NCI-H2227 treated with DMSO at 0.1 percent for 48 hours (cell line): ENCODE measurements at regions not wholly inside any gene's neighbourhood (a gene's known extent, or its start where the extent isn't known, plus 50 kb on each side); places are given as distances from the start of the nearest gene placed in this dataset.
"Not testable (repeated sequence)": the region's sequence is repeated elsewhere in the genome, so short reads cannot be mapped to it uniquely, and the experiment has no call there.

ENCODE experiments used
- DNase-seq: peaks from one replicate; lab custom pipeline; 2025; lab: John Stamatoyannopoulos, UW

DNA sequence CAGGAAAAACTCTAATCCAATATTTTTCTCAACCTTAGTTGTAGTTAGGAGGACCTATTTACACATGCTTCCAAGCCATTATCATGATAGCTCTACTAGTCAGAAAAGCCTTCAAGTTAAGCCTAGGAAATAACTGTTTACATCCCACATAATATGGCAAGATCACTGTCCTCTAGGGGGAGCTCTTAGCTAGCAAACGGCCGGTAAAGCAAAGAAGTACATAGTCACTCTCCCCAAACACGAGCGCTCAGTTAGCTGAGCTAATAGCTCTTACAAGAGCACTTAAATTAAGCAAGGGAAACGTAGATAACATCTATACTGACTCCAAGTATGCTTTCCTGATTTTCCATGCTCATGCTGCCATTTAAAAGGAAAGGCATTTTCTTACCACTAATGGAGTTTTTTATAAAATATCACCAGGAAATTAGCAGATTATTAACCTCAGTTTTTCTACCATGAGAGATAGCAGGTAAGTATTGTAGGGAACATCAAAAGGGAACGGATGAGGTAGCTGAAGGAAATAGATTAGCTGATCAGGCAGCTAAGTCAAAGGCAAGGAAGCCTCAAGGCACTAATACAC is 100.6 kb upstream of the PABPC3 start:
- peak; percentile 65 for DNase-seq

DNA sequence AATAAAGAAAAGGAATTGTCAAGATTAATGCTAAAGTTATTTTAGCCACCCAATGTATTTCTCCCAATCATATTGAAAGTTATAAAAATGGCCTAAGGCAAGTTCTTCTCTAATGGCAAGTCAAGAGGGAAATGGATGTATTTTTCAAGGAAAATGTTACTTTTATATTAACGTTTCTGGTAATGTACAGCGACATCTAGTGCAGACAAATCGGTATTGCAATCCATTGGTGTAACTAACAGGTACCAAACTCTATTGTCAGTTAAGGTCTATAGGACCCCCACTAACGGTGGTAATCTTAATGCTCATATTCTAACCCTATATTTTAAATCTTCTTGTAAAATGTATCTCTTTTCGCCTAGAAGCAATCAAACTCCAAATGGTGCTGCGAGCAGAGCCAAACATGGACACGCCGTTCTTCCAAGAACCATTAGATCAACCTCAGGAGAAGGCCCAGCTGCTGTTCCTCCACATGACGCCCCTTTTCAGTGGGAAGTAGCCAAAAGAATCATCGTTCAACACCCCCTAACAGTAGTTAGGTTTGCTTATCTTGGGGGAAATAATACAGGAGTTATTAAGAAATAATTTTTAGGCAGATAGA is 98.5 kb upstream of the PABPC3 start:
- DNase-seq: peak; percentile 5

DNA sequence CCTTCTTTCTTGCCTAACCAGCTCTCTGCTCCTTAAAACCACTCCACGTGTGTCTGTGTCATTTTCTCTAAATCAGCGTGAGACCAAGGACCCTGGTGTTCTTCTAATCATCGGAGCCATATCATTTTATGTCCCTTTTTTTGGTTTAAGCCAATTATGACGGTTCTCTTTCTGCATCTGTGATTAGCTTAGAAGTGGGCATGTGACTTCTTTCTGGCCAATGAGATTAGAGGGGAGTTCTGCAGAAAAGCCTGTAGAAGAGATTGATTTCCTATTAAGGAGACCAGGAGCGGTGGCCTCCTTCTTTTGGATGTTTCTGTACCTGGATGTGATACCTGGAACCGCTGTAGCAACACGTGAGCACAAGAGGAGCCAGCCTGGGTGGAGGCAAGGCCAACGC is 97.5 kb upstream of the PABPC3 start:
- no peak for DNase-seq

DNA sequence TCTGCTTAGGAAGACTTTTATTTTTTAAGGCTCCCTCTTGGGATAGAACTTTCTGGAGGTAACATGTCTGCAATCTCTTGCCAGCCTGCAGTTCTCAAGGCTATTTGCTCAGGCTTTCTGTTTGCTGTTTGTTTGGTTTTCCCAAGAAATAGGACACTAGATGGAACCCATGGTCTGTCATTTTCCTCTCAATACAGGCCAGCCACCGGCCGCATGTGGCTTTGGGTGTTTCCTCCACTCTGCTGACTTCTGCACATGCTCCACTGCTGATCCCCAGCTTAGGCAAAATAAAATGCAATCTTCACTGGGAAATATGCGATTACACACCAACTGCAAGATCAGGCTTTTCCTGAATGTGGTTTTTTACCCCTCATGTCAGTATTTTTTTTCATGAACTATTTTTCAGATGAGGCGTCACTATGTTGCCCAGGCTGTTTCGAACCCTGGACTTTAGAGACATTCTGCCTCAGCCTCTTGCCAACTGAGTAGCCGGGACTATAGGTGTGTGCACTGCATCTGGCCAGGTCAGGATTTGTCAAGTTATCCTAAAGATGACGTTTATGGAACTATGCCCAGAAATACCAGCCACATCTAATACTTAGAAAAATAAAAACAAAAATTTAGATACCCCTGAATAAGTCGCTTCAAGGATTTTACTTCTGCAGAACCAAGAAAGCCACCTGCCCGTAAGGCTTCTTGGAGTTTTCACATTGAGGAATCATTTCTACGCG is 94.3 kb upstream of the PABPC3 start:
- DNase-seq: no peak

- not testable (repeated sequence) for DNase-seq
Observed at GRCh38 chr13:25002311-25002710, 93.6 kb upstream of the PABPC3 start.

GRCh38 chr13:25004489-25004888 is 91.4 kb upstream of the PABPC3 start:
- DNase-seq: not testable (repeated sequence)

- DNase-seq: peak; percentile 4
Observed at GRCh38 chr13:25005050-25005497, 90.9 kb upstream of the PABPC3 start.

- DNase-seq: not testable (repeated sequence)
Observed at GRCh38 chr13:25007389-25007788, 88.5 kb upstream of the PABPC3 start.

DNA sequence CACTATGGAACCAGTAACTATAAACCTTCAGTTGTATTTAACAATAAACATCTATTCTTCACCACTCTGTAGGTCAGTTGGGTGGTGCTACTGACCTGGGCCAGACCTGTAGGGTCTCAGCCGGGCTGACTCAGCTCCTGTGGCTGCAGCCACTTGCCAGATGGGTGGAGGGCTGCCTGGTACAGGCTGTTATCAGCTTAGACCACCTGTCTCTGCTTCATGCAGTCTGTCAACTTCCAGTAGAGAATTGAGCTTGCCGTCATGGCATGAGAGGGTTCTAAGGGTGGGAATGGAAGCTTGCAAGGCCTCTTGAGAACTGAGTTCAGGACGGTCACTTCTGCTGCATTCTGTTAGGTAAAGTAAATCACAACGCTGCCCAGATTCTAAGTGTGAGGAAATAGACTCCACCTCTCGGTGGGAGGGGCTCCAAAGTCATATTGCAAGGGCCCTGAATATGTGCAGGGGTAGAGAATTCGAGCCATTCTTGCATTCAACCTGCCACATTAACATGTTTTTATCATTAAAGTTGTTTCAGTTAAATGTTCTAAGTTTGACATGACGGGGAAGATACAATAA is 81.5 kb upstream of the PABPC3 start:
- DNase-seq: not testable (repeated sequence)

- DNase-seq: not testable (repeated sequence)
Observed at GRCh38 chr13:25017176-25017575, 78.8 kb upstream of the PABPC3 start.

DNA sequence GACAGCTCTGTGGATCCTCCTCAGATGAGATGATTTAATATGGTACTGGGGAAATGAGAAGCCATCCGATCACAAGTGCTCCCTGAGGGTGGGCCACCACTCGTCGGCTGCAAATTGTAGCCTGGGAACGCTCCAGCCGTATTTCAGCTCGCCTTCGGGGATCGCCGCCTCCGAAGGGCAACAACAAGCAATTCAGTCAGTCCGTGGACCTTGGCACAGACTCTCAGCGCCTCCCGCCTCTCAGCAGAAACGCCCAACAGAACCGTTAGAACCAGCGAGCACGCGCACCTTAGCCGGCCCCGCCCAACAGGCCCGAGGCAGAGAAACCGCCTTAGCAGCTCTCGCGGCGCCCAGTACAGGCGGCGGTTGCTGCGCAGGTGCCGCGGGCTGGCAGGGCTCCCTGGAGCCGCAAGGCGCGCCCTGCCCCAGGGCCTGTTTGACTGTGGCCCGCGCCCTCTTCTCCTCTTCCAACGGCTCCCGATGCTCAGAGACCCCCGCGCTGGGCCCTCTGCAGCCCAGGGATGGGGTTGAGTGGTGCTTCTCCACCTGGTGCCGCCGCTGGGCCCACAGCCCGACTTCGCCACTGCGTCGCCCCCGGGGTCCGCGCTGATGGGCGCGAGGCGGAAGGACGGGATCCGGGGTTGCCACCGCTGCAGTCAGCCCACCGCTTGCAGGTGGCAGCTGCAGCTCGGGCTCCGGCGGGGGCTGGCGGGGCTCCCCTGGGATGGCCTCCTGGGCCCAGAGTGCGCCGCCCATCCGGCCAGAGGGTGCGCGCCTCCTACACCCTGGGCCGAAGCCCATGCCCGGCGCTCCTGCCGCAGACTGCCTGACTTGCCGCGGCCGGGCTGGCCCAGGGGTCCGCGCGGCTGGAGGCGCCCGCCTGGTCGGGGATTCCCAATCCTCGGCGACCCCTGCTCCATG is 77.9 kb upstream of the PABPC3 start:
- peak; percentile 13 for DNase-seq

DNA sequence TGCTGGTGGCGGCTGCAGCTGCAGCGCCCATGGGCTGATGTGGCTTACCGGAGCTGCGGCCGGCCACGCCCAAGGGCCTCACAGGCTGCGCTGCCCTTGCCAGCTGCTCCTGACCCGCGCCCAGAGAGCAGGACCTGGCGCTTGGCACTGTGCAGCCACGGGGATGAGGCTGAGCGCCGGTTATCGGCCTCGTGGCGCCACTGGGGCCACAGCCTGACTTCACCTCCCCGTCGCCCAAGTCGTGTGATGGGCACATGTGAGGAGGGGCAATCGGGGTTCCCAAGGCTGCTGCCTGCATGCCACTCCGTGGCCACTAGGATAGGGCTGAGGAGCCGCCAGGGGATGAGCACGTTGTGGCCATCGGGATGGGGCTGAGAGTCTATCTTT is 77.2 kb upstream of the PABPC3 start:
- DNase-seq: no peak

GRCh38 chr13:25019741-25020140 is 76.2 kb upstream of the PABPC3 start:
- DNase-seq: not testable (repeated sequence)

DNA sequence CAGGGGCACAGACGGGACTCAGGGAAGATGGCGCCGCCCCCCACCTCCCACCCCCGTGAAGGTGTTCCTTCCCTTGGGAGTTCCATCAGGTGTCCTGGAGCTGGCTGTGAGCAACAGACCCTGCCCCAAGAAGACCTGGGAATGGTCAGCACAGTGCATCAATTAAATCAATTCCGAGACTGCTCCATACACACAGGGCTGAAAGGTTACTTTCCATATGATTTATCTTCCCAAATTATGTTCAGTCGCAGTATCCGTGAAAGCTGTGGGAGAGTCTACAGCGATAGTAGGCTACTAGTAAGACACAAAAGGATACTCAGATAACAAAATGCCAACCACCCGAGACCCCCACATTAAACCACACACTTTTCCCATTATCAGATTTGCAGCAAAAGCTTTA is 71.8 kb upstream of the PABPC3 start:
- no peak for DNase-seq

GRCh38 chr13:25032160-25032559 is 63.8 kb upstream of the PABPC3 start:
- DNase-seq: no peak

DNA sequence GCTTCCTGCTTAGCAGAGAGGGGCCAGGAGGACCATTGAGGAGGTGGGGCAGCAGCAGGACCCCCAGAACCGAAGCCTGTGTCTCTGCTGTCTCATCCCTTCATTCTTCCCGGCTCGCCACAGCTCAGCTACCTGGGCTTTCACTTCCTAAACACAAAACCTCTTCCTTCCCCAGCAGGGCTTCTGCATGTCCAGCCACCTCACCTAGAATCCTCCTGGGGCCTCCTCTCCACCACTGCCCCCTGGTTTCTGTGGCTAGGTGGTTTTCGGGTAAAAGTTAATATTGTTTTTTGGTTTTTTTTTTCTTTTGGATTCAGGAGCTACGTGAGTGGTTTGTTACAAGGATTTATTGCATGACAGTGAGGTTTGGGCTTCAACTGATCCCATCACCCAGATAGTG is 61.8 kb upstream of the PABPC3 start:
- no peak for DNase-seq

DNA sequence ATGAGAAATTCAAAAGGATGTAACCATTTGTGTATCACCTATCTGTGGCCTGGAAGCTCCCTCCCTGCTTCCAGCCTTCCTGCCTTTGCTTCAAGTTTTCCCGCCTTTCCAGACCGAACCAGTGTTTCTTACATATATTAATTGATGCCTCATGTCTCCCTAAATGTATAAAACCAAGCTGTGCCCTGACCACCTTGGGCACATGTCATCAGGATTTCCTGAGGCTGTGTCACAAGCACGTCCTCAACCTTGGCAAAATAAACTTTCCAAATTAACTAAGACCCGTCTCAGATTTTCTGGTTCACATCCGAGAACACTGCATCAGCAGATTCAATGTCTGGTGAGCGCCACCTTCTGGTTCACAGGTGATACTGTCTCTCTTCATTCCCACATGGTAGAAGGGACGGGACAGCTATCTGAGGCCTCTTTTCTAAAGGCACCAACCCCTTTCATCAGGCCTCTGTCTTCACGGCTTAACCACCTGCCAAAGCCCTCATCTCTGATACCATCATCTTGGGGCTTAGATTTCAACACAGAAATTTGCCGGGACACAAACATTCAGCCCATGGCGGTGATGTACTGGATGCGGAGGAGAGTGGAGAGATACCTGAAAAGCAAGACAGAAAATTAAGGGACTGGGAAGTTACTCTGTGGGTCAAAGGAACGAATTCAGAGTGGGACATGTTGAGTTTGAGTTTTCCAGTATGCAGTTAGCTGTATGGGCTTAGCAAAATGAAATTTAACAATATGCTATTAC is 58.7 kb upstream of the PABPC3 start:
- peak; percentile 32 for DNase-seq

DNA sequence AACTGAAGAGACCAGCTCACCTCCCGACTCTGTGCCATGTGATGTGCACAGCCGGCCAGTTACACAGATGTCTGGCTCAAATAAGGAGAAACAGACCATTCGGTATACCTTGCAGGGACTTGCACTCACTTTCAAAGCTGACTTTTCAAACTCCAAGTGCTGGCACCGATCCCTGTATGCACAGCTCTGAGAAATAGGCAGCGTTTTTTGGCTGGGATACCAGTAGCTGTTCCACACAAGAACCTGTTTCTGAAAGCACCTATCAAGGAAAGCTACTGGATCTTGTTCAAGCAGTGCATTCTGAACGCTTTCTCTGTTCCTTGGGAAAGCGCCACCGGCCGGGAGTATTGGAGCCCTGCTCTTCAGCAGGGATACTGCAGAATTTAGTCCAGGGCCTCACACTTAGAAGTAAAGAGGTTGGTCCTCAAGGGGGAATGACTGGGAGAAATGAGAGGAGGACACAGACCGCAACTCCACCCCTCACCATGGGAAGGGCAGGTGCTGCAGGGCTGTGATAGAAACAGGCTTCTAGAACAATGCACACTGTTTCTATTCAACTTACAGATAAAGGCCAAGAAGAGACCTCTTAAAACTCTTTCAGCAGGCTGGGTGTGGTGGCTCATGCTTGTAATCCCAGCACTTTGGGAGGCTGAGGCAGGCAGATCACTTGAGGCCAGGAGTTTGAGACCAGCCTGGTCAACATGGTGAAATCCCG is 53.6 kb upstream of the PABPC3 start:
- DNase-seq: no peak

DNA sequence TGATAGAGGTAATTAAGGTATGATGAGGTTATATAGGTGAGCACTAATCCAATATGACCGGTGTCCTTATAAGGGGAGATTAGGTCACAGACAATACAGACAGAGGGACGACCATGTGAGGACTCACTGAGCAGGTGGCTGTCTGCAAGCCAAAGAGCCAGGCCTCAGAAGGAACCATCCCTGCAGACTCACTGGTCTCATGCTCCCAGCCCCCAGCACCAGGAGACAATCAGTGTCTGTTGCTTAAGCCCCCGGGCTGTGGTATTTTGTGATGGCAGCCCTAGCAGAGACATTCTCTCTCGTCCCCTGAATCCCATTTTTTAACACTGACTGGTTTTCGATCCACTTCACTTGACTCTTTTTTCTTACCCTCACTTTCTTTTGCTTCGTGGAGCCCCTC is 51.9 kb upstream of the PABPC3 start:
- no peak for DNase-seq
